C4-2B (cell line): ENCODE measurements at regions not wholly inside any gene's neighbourhood (a gene's known extent, or its start where the extent isn't known, plus 50 kb on each side); places are given as distances from the start of the nearest gene placed in this dataset.

Source experiments
- H3K27ac ChIP-seq: fragments of 450-650 bp; 2 replicates; pipeline ENCODE4 v1.5.1; 2017
- ZFX ChIP-seq: fragments of 450-650 bp; IDR thresholded peaks from 2 replicates; pipeline ENCODE4 v1.6.1; 2017
- TF ChIP-seq, protein P1 (sequence below): fragments of 450-650 bp; conservative IDR thresholded peaks from 2 replicates; pipeline ENCODE4 v1.5.1; 2017; ENCODE audit warnings: mild to moderate bottlenecking

DNA sequence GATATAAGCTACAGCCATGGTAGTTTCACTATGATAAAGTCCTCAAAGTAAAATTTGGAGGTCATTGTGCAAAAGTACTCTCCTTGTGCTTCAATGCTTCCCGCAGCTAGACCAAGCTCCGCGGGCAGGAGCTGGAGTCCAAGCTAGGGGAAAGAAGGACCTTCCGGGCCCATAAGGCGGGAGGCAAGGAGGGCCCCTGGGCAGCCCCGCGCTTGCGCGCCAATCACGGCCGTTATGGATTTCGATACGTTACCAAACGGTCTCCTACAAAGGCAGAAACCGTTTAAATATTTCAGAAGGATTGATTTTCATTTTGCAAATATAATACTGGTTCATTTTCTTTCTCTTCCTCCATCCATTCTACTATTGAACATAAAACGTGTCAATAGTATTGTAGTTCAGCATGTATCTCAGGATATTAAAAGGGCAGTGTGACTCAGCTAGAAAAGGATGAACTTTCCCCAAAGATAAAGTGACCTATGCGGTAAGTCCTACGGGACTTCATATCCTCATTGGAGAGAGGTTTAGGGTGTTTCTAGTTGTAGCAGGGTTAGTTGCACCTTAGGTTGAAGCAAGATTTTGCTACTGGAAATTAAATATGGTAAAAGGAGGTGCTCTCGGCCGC, 128.0 kb downstream of the KIF20B start:
- H3K27ac ChIP-seq: no peak overlapping the region
- TF ChIP-seq, protein P1, sequence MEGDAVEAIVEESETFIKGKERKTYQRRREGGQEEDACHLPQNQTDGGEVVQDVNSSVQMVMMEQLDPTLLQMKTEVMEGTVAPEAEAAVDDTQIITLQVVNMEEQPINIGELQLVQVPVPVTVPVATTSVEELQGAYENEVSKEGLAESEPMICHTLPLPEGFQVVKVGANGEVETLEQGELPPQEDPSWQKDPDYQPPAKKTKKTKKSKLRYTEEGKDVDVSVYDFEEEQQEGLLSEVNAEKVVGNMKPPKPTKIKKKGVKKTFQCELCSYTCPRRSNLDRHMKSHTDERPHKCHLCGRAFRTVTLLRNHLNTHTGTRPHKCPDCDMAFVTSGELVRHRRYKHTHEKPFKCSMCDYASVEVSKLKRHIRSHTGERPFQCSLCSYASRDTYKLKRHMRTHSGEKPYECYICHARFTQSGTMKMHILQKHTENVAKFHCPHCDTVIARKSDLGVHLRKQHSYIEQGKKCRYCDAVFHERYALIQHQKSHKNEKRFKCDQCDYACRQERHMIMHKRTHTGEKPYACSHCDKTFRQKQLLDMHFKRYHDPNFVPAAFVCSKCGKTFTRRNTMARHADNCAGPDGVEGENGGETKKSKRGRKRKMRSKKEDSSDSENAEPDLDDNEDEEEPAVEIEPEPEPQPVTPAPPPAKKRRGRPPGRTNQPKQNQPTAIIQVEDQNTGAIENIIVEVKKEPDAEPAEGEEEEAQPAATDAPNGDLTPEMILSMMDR: no peak
- TF ChIP-seq ZFX: no peak

DNA sequence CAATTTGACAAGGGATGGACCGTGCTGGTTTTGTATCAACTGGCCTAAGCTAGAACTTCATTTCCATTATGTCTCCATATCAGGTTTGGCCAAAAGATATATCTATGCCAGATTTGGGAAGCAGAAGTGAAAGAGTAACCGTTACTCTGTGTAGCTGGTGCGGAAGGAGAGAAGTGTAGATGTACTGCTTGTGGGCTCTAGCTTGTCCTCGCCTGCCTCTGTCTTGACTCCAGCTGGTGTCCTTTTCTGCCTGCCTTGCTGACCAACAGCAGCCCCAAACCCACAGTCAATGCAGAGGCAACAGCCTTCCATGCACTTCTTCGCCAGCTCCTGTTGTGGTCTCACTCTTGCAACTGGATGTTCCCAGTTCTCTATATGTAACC, 128.5 kb downstream of the KIF20B start:
- H3K27ac ChIP-seq: no peak overlapping the region

DNA sequence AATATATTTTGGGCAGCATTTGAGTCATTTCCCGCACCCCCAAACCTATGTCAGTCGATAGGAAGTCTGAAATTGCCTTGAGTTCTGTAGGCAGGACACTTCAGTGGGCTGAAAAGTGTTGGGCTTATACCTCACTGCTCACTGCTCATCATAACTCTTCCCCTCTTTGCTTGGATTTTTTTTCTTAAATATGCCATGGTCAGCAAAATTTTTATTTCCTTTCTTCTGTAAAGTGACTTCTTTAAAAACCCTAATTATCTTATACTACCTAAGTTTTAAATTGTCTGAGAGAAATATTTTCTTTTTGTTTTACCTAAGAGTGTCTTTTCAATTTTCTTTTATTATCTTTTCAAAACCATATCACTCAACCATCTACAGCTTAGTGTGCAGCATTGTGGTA, 129.2 kb downstream of the KIF20B start:
- H3K27ac ChIP-seq: no peak overlapping the region
- no peak for TF ChIP-seq ZFX
- TF ChIP-seq, protein P1: no peak

More for the DNA sequence above, 128.5 kb downstream of the KIF20B start:
- TF ChIP-seq ZFX: no peak
- TF ChIP-seq, protein P1: no peak

DNA sequence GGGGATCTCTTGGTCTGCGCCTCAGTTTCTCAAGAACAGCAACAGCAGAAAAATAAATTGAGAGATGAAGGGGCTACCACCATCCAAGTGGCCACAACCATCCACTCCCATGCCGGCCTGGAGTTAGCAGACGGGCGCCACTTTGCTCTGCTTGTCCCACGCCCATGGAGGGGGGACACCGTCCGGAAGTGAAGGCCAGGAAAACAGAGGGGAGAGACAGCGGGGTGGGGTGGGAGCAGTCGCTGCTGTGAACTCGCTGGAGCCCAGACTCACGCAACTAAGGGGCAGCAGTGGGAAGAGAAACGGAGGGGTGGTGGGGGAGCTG, 135.4 kb downstream of the KIF20B start:
- H3K27ac ChIP-seq: no peak overlapping the region
- no peak for TF ChIP-seq ZFX
- TF ChIP-seq, protein P1: no peak

- TF ChIP-seq ZFX: no peak
- TF ChIP-seq, protein P1: no peak
These were observed 136.0 kb downstream of the KIF20B start for GRCh38 chr10:89837165-89838043.

DNA sequence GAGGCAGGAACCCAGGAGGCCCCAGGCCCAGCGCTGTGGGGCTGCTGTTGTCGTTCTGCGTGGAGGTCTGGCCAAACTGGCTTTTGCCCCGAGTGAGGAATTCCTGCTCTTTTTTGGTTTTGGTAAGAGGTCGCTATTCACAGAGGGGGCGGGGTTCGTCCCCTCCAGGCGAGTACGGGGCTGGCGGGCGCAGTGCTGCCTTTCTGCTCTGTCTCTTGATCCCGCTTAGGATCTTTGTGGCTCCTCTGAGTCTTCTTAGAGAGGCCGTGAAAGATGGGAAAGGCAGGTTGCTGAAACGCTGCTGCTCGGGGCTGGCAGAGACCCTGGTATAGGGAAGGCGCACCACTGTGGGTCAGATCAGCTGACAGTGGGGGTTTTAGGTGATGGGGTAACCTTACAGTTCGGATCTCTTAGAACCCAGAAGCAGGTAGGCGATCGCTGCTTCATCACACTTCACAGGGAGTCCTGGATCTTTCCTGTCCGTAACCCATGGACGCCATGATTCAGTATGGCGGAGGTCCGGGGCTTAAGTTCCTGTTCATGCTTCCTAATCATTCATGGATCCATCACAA, 136.7 kb downstream of the KIF20B start:
- TF ChIP-seq, protein P1: no peak
- TF ChIP-seq ZFX: no peak
- no peak overlapping the region for H3K27ac ChIP-seq

More at GRCh38 chr10:89837165-89838043, 136.0 kb downstream of the KIF20B start:
- H3K27ac ChIP-seq: no peak overlapping the region
